GM19035 (cell line): ENCODE measurements at regions not wholly inside any gene's neighbourhood (a gene's known extent, or its start where the extent isn't known, plus 50 kb on each side); places are given as distances from the start of the nearest gene placed in this dataset.

Experiments
- ATAC-seq: cut with Tn5 transposase; IDR thresholded peaks from one replicate; pipeline ENCODE4 v1.9.1; 2021; ENCODE audit not compliant: unreplicated experiment

DNA sequence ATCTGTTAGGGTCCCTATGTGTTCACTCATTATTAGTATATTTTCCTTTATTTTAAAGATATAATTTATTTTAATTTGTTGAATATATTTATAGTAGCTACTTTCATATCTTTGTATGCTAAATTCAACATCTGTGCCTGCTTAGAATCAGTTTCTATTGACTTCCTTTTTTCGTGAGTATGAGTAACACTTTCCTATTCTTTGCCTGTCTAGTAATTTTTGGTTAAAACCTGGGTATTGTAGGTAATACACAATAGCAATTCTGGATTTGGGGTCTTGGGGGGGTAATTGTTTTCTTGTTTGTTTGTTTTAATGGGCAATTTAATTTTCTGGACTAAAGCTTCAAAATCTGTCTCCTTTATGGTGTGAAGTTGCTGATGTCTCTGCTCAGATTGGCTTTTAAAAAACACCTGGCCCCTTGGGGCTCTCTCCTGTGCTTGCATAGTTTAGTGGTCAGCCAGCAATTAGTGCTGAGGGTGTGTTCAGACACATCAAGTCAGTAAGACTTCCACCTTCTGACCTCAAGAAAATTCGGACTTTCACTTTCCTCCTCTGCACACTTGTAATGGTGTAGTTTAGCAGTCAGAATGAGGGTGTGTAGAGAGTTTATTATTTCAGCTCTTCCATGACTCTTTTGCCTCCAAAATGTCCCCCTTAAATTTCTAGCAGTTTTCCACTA lies 124.4 kb upstream of the MAP1B start:
- ATAC-seq: no peak

DNA sequence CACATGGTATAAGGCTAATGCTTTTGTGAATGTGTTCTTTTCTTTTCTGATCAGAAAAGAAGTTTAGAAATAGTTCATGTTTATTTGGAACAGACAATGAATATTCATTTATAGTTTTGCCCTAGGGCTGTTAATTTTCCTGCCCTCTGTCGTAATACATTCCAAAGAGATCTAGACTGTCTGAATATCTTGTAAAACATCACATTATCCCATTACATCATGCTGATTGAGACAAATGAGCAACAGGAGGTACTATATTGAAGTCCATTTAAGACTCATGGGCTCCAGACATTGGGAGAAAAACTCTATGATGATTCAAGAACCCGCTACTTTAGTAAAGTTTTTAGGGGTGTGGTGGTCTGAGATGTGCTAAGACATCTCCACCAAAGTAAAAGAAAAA lies 121.2 kb upstream of the MAP1B start:
- ATAC-seq: no peak

DNA sequence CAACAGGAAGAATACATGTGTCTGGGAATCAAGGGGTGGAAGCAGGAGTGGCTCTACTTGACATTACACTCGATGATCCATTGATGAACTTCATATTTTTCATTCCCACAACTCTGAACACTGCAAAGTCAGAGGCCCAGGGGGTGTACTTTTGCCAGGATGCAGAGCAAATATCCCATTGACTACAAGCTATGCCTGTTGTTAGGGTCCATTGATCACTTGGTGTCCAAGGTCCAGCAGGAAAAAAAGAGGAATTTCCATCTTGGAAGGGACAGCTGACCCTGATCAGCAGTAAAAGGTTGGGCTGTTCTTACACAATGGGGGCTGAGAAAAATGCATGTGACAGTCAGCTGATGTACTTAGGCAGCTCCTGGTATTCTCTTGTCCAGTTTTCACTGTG lies 118.5 kb upstream of the MAP1B start:
- ATAC-seq: no peak

DNA sequence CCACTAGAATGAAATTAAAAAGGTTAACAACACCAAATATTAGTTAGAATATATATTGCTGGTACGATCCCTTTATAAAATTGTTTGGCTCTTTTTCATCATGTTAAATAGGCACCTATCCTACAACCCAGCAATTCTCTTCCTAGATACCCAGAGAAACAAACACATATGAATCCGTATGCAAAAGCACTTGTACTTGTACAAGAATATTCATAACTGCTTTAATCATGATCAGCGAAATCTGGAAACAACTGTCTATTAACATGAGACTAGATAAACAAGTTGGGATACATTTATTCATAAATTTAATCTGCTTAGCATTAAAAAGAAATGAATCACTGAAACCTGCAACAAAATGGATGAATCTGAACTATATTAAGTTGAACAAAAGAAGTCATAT lies 113.7 kb upstream of the MAP1B start:
- ATAC-seq: no peak

DNA sequence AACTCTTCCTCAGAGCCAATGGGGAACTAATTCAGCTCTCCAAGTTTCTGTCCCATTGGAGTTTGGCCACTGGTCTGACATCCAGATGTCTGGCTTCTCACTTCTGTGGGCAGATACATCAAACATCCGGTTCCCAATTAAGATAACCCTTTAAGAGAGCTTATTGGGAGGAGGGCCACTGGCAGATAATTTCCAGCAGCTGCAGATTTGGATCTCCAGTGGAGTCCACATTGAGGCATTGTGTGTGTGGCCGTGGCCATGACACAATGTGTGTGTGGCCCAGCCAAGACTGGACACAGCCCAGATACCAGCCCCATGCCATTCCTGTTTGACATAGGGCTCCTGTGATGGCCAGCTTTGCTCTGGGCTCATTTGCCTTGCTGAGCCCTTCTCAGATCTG lies 110.5 kb upstream of the MAP1B start:
- ATAC-seq: no peak

DNA sequence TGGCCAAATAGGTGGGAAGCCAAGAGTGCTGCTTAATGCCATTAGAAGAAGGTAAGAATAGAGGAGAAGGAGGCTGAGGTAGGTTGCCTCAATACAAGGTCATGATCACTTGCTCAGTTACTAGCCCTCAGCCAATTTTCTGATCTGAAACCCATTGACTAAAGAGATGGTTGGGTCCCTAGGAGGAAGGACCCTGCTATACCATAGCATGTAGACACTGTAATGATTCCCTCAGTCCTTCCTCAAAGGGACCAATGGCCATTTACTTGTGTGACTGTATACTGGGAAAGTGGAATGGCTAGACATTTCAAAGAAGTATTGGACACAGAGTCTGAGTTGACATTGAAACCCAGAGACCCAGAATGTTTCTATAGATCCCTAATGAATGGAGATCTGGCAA lies 108.5 kb upstream of the MAP1B start:
- no peak for ATAC-seq

DNA sequence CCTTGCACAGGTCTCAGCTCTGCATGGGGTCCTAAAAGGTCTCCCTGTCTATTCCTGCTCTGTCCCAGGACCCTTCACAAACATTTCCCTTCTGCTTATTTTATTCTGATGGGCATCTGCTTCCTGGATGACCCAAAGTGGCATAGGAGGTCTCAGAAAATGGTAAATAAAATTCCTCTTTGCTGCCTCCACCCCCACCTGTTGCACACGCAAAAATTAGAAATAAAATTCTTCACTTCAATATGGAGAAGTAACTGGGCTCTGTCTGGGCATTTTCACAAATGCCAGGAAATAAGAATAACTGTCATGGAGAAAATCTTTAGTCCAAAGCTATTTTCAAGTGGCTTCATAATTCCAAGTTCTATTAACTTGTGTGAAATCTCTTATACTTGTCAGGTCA lies 106.6 kb upstream of the MAP1B start:
- no peak for ATAC-seq

DNA sequence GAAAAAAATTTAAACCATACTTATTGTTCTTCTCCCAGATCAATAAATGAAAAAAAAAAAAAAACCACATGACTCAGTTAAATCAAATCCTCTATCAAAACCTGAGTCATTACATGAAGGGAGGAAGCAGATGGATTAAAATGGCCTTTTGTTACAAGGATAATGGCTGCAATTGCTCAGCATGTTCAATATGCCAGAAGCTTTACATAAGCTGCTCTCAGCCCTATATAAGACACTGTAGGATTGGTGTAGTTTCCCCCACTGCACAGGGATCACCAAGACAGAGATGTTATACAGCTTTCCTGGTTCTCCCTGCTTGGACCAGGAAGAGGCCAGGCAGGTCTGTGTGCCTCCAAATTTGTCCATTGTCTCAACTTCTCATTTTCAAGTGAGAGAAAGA lies 101.6 kb upstream of the MAP1B start:
- no peak for ATAC-seq

DNA sequence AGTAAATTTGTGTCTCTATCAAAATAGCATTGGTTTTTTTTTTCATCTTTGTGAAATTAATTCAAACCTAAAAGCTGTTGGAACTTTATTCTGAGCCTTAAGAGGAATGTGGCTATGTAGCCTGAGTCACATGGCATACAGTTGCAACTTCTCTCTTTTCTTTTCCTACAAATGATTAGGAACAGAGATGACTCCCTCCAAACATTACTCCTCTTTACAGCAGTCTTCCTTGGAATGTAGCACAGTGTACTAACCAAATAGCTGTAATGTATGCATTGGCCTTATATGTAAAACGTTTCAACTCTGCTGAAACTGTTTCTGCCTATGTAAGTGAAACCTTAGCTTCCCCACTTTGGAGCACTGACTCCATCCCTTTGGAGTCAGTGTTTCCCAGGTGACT lies 100.9 kb upstream of the MAP1B start:
- no peak for ATAC-seq

DNA sequence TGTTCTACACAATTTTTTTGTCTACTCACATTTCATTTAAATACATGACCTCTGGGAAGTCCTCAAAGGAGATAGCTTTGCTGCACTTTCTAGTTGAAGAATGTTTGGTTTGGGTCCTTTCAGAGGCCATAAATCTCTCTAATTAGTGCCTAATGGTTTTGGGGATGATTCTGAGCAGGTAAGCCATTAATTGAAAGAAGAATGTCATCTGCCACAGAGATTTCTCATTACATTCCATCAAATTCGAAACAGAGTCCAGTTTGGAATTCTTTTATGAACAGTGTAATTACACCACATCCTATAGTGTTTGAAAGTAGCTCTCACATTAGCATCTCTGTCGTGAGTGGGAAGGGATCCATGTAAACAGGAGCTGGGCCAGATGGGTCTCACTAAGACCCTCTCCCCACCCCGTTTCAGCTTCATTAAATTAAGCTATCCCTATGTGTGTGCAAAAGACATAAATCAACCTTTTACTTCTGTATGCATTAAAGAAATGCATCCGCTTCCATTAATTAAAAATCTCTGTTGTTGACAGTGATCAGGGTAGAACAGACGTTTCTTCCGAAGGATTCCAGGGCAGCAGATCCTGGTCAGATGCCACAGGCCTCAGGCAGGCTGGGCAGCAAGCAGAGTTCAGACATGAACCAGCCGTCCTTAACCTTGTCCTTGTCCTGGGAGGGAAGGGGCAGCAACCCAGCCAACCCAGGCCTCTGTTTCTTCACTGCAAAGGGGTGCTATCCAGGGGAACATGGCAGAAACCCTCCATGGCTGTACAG lies 99.8 kb upstream of the MAP1B start:
- ATAC-seq: no peak

DNA sequence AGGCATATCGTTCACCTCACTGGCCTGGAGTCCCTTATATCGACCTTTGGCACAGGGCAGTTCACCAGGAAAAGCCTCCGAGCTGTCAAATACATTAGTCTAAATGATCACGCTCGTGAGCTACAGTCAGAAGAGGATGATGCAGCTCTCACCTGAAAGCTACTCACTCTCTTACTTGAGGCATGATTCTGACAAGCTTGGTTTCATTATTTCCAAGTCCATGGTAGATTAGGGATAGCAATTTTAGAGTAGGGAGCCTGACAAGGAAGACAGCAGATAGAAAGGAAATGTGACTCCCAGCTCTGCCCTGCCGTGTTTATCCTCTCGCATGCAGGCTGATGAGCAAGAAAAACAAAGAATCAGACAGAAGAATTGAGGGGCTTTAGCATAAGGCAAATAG lies 98.0 kb upstream of the MAP1B start:
- ATAC-seq: no peak

DNA sequence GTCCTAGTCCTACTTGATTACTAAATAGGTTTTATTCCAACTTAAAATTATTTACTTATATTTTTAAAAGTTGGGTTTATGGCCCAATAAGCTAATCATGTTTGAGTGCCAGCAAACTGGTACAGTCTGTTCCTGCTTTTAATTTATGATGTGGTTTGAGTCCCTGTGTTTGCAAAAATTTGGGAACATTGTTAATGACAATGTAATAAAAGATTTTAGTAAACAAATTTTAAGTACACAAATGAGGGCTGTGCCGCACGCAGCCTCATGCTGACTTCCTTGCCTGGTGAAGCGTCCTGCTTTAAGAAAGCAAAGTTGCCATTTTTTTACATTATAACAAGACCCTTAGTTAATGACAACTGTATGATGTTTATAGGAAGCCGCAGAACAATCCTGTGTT lies 96.8 kb upstream of the MAP1B start:
- no peak for ATAC-seq

DNA sequence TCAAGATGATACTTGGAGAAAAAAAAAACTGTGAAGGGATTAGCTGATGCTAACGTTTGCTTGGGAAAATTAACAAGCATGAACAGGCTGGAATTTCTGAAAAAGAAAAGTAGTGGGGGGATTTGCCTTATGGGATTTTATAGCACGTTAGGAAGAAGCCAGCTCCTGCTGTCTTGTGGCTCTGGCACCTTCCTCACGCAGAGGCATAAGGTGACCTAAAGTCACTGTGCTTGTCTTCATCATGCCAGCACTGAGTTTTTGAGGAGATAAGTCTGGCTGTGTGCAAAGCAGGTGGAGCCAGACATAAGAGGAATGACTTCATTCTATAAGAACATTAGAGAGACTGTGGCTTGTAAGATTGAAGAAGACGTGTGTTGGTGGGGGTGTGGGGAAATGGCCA lies 94.4 kb upstream of the MAP1B start:
- no peak for ATAC-seq

DNA sequence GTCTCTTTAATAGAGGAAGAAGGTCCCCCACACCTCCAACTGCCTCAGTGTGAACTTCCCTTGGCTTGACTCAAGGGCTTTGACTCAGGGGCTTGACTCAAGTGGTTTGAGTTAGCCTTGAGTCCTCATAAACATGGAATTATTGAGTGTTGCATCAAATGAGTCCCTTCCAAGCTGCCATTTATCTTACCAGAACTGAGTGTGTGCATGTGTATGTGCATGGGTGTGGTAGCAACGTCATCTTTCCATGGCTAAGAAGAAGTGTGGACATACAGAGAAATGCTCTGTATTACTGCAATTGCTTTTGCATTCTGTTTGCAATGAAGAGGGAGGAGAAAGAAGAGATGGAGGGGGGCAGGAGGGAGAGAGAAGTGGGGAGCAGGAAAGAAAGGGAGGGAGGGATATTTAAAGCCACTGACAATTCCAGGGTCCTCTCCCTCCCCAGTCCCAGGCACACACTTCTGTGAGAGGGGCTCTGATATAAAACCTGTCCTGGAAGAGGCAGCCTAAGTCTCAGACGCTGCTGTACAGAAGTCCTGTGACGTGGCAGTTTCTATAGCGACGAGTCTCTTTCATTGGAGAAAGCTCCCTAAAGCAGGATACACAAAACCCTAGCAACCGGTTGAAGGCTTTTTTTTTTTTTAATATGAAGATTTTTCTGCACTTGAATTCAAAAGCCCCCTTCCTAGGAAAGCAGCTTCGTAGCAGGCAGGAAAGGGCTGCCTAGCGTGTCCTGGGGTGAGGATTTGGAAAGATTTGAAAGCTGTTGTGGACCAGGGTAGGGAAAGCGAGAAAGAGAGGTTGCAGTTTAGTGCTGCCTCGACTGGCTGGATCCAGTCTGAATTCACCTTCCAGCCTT lies 93.3 kb upstream of the MAP1B start:
- ATAC-seq: no peak

DNA sequence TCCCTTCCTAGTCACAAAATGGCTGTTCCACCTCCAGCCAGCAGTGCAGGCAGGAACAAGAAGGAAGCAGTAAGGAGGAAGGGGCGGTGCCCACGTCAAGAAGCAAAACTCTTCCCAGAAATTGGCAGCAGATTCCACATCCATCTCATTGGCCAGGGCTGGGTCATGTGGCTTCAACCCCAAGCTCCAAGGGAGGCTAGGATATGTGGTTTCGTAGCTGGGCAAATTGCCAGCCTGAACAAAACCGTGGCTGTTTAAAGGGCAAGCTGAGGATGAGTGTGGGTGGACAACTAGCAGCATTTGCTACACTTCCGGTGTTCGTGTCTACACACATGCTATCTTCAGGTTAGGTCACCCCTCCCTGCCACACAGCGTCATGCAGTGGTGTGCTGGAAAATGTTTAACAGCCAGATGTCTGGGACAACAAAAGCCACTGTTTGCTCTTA lies 92.1 kb upstream of the MAP1B start:
- ATAC-seq: no peak

DNA sequence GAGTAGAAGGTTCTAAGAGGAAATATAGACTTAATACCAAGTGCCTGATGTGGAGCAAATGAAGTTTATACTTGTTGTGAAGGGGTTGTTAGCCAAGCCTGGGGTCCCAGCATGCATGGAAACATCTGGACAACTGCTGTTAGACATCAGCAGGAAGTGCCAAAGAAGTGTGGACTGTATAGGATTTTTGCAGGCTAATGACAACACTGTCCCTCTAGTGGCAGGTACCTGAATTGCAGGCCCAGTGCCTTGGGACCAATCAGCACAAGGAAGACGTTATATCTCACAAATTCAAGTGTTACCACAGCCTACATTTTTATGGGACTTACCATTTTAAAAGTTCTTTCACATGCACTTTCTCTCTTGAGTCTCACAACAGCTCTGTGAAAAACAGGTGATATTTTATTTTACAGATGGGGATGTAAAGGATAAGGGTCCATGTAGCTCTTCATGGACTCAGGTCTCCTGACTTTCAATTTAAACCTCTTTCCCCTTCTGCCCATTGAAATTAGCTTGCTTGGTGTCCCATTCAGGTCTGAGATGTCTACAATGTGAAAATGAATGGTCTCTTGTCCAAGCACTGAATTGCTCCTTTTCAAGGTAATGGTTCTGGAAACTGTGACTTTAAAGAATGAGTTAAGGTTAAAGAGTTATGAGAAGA lies 89.0 kb upstream of the MAP1B start:
- ATAC-seq: no peak

DNA sequence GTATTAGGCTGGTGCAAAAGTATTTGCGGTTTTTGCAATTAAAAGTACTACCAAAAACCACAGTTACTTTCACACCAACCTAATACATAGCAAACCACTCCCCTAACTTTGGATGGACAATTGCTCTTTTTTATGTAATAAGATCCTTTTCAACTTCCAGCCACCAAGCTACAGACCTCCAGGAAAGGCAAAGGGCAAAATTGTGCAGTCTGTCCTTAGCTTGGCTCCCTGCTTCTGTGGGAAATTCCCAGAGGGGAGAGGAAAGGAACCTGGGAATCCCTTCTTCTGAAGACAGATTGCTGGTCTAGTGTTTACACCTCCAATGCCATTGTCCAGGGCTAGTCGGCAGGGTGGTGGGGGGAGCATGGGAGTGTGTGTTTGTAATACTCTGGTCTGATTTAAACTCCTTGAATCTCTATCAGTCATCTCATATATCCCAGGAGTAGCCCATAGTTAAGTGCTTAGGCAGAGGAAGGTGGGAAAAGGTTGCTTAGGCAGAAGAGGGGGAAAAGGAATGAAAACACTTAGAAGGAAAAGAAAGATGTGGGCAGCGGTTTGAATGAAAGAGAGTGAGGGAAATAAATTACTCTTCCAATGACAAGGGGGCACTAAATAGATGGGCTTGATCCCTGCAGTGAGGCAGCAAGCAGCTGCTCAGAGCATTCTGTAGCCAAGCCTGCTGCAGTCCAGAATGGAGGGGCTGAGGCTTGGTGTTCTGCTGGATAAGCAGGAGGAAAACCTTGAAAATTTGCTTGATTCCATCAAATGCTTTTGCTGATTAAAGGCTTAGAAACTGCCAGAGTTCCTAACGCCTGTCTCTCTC lies 86.9 kb upstream of the MAP1B start:
- ATAC-seq: no peak

DNA sequence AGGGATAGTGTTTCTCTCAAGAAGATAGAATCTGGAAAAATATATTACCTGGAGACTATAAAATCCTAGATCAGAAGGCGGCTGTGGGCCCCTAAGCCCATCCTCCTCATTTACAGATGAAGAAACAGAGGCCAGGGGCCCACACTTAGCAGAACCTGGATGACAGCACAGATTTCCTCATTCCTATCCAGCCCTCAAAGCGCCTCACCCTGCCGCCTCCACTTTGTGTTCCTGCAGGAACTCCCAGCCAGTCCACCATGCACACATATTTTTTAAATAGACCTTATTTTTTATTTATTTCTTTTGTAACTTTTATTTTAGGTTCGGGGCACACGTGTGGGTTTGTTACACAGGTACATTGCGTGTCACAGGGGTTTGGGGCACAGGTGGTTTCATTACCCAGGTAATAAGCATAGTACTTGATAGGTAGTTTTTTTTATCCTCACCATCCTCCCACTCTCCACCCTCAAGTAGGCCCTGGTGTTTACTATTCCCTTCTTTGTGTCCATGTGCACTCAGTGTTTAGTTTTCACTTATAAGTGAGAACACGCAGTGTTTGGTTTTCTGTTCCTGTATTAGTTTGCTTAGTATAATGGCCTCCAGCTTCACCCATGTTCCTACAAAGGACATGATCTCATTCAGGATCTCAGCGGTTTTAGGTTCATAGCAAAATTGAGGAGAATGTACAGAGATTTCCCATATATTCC lies 85.5 kb upstream of the MAP1B start:
- no peak for ATAC-seq

DNA sequence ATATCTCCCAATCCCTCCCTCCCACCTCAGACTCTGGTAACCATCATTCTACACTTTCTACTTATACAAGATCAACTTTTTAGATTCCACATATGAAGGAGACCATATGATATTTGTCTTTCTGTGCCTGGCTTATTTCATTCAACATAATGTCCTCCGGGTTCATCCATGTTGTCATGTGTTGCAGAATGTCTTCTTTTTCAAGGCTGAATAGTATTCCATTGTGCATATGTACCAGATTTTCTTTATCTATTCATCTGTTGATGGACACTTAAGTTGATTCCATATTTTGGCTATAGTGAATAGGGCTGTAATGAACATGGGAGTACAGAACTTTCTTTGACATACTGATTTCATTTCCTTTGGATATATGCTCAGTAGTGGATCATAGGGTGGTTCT lies 78.9 kb upstream of the MAP1B start:
- ATAC-seq: no peak

DNA sequence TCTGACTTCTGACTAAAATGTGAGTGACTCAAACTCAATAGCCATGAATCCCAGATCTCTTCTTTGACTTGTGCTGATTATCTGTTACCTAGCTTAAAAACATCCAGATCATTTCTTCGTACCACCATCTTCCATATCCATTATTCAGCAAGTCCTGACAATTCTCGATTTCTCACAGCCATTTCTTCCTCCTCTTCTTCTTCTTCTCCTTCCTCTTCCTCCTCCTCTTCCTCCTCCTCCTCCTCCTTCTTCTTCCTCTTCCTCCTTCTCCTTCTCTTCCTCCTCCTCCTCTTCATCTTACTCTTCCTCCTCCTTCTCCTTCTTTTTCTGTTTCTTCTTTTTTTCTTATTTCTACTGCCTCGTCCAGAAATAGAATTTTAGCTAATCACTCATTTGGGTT lies 77.0 kb upstream of the MAP1B start:
- no peak for ATAC-seq
